Stimulated activated CD4-positive, alpha-beta T cell treated with anti-CD3 and anti-CD28 coated beads, Interleukin-1b, Interleukin-23, amount 100 ng/mL, for 1 hour (primary cell): ENCODE measurements at regions not wholly inside any gene's neighbourhood (a gene's known extent, or its start where the extent isn't known, plus 50 kb on each side); places are given as distances from the start of the nearest gene placed in this dataset.
"Not testable (repeated sequence)": the region's sequence is repeated elsewhere in the genome, so short reads cannot be mapped to it uniquely, and the experiment has no call there.

Source experiments
- DNase-seq, 2 donors: peaks; one replicate each; pipeline ENCODE4 v3.0.0-alpha.2; 2020; ENCODE audit warnings: low read depth in 2 of 2

- DNase-seq = no peak
These were observed 98.4 kb upstream of the FRMD4A start for GRCh38 chr10:14429043-14429700.

GRCh38 chr10:14425034-14425433 lies 94.3 kb upstream of the FRMD4A start:
- no peak for DNase-seq

GRCh38 chr10:14423111-14423744 lies 92.5 kb upstream of the FRMD4A start:
- no peak for DNase-seq

- DNase-seq = no peak
These were observed 91.7 kb upstream of the FRMD4A start for GRCh38 chr10:14422431-14422830.

- no peak for DNase-seq
These were observed 91.2 kb upstream of the FRMD4A start for GRCh38 chr10:14421941-14422340.

- not testable (repeated sequence) for DNase-seq
These were observed 86.6 kb upstream of the FRMD4A start for GRCh38 chr10:14417336-14417735.

- no peak for DNase-seq
These were observed 85.6 kb upstream of the FRMD4A start for GRCh38 chr10:14416308-14416700.

- no peak for DNase-seq
These were observed 85.1 kb upstream of the FRMD4A start for GRCh38 chr10:14415676-14416307.

- no peak for DNase-seq
These were observed 84.2 kb upstream of the FRMD4A start for GRCh38 chr10:14414901-14415300.

GRCh38 chr10:14413523-14413922 lies 82.8 kb upstream of the FRMD4A start:
- DNase-seq = no peak

- DNase-seq = no peak
These were observed 81.9 kb upstream of the FRMD4A start for GRCh38 chr10:14412624-14413023.

- no peak for DNase-seq
These were observed 79.2 kb upstream of the FRMD4A start for GRCh38 chr10:14409856-14410458.

- DNase-seq = no peak
These were observed 78.5 kb upstream of the FRMD4A start for GRCh38 chr10:14409247-14409646.

- no peak for DNase-seq
These were observed 77.4 kb upstream of the FRMD4A start for GRCh38 chr10:14408139-14408538.

- DNase-seq = no peak
These were observed 76.8 kb upstream of the FRMD4A start for GRCh38 chr10:14407567-14407966.

GRCh38 chr10:14405076-14406065 lies 74.6 kb upstream of the FRMD4A start:
- DNase-seq = no peak

GRCh38 chr10:14403881-14404623 lies 73.3 kb upstream of the FRMD4A start:
- no peak for DNase-seq

- no peak for DNase-seq
These were observed 72.6 kb upstream of the FRMD4A start for GRCh38 chr10:14403359-14403758.

- DNase-seq = no peak
These were observed 68.9 kb upstream of the FRMD4A start for GRCh38 chr10:14399641-14400040.

- DNase-seq = no peak
These were observed 66.3 kb upstream of the FRMD4A start for GRCh38 chr10:14397066-14397465.
